Activated CD4-positive, alpha-beta memory T cell treated with anti-CD3 and anti-CD28 coated beads, Interleukin-2, amount 10 ng/mL, durations not matched to agents 7 days and 5 days (primary cell): ENCODE measurements at regions not wholly inside any gene's neighbourhood (a gene's known extent, or its start where the extent isn't known, plus 50 kb on each side); places are given as distances from the start of the nearest gene placed in this dataset.

Source experiments
- CTCF ChIA-PET: fragments of 350-600 bp; sonication (Branson Sonifier 250); formaldehyde crosslinking; loops from one replicate; lab custom pipeline; 2021; ENCODE audit warnings: antibody characterized with exemption, inconsistent platforms; lab: Charles Lee
- POLR2A ChIA-PET: fragments of 350-600 bp; sonication (Branson Sonifier 250); formaldehyde crosslinking; loops from one replicate; lab custom pipeline; 2021; ENCODE audit warnings: antibody characterized with exemption; lab: Charles Lee
- DNase-seq: peaks from one replicate; pipeline ENCODE4 v3.0.0-alpha.2; 2020
- H3K27ac Mint-ChIP-seq: one replicate; pipeline ENCODE4 v1.8.0; 2021; ENCODE audit warnings: mild to moderate bottlenecking, mixed read lengths
- H3K27me3 Mint-ChIP-seq: one replicate; pipeline ENCODE4 v1.8.0; 2021; ENCODE audit warnings: mixed read lengths
- H3K36me3 Mint-ChIP-seq: one replicate; pipeline ENCODE4 v1.8.0; 2021; ENCODE audit warnings: low read depth, mixed read lengths
- H3K4me1 Mint-ChIP-seq: one replicate; pipeline ENCODE4 v1.8.0; 2021; ENCODE audit warnings: mixed read lengths
- H3K4me3 Mint-ChIP-seq: one replicate; pipeline ENCODE4 v1.8.0; 2021; ENCODE audit warnings: mild to moderate bottlenecking, mixed read lengths
- H3K9me3 Mint-ChIP-seq: one replicate; pipeline ENCODE4 v1.8.0; 2021; ENCODE audit warnings: mixed read lengths

DNA sequence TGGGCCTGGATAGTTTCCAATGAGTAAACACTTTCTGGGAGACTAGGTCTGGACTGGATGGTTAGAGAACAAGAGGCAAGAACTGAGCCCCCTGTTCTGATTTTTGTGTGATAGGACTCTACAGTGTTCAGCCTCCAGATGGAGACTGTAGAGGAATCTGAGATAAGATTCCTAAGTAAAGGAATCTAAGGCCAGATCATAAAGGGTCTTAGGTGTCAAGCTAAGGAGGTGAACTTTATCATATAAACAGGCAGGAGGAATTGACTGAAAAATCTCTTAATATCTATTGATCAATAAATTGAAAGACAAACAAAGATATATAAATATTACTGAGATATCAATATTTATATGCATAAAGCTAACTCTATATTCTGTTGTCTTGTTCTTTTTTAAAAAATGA is 449.1 kb upstream of the DAB1 start:
- Mint-ChIP-seq H3K4me1 (no peaks in the 10 kb centered on the region), H3K27ac (no peak overlapping the region), H3K4me3 (no peak overlapping the region), H3K27me3 (no peaks in the 10 kb centered on the region), H3K9me3 (no peaks in the 10 kb centered on the region), H3K36me3 (no peaks in the 10 kb centered on the region)
- no peak for DNase-seq
- POLR2A ChIA-PET: no interaction called here
- CTCF ChIA-PET: no interaction called here

GRCh38 chr1:57868908-57869307 is 445.0 kb upstream of the DAB1 start:
- Mint-ChIP-seq H3K36me3 (no peaks in the 10 kb centered on the region), H3K9me3 (no peaks in the 10 kb centered on the region), H3K27ac (no peak overlapping the region), H3K4me3 (no peak overlapping the region), H3K4me1 (no peaks in the 10 kb centered on the region), H3K27me3 (no peaks in the 10 kb centered on the region)
- CTCF ChIA-PET: no interaction called here
- DNase-seq: no peak
- POLR2A ChIA-PET: no interaction called here

GRCh38 chr1:57868239-57868638 is 444.4 kb upstream of the DAB1 start:
- Mint-ChIP-seq H3K36me3 (no peaks in the 10 kb centered on the region), H3K9me3 (no peaks in the 10 kb centered on the region), H3K4me3 (no peak overlapping the region), H3K27me3 (no peaks in the 10 kb centered on the region), H3K27ac (no peak overlapping the region), H3K4me1 (no peaks in the 10 kb centered on the region)
- no peak for DNase-seq
- POLR2A ChIA-PET: no interaction called here
- CTCF ChIA-PET: no interaction called here

- H3K36me3 Mint-ChIP-seq: no peaks in the 10 kb centered on the region
Measured at GRCh38 chr1:57866998-57867397, 443.1 kb upstream of the DAB1 start.

GRCh38 chr1:57860931-57861565 is 437.2 kb upstream of the DAB1 start:
- no peak for DNase-seq
- ChIA-PET POLR2A (no interaction called here), CTCF (no interaction called here)
- Mint-ChIP-seq H3K27me3 (no peaks in the 10 kb centered on the region), H3K9me3 (no peaks in the 10 kb centered on the region), H3K4me3 (no peak overlapping the region), H3K4me1 (no peaks in the 10 kb centered on the region), H3K27ac (no peak overlapping the region), H3K36me3 (no peaks in the 10 kb centered on the region)

More at GRCh38 chr1:57866998-57867397, 443.1 kb upstream of the DAB1 start:
- CTCF ChIA-PET: no interaction called here
- Mint-ChIP-seq H3K27me3 (no peaks in the 10 kb centered on the region), H3K27ac (no peak overlapping the region), H3K4me3 (no peak overlapping the region), H3K4me1 (no peaks in the 10 kb centered on the region), H3K9me3 (no peaks in the 10 kb centered on the region)
- DNase-seq: no peak
- POLR2A ChIA-PET: no interaction called here

- H3K27me3 Mint-ChIP-seq: no peaks in the 10 kb centered on the region
- CTCF ChIA-PET: no interaction called here
- H3K36me3 Mint-ChIP-seq: no peaks in the 10 kb centered on the region
Measured at GRCh38 chr1:57860325-57860724, 436.5 kb upstream of the DAB1 start.

GRCh38 chr1:57858740-57859139 is 434.9 kb upstream of the DAB1 start:
- no peaks in the 10 kb centered on the region for H3K36me3 Mint-ChIP-seq
- no peaks in the 10 kb centered on the region for H3K27me3 Mint-ChIP-seq
- CTCF ChIA-PET: no interaction called here
- POLR2A ChIA-PET: no interaction called here
- H3K4me1 Mint-ChIP-seq: no peaks in the 10 kb centered on the region
- no peak for DNase-seq
- no peaks in the 10 kb centered on the region for H3K9me3 Mint-ChIP-seq
- no peak overlapping the region for H3K27ac Mint-ChIP-seq
- no peak overlapping the region for H3K4me3 Mint-ChIP-seq

More at GRCh38 chr1:57860325-57860724, 436.5 kb upstream of the DAB1 start:
- no peak for DNase-seq
- no peaks in the 10 kb centered on the region for H3K9me3 Mint-ChIP-seq
- H3K27ac Mint-ChIP-seq: no peak overlapping the region
- H3K4me1 Mint-ChIP-seq: no peaks in the 10 kb centered on the region
- no peak overlapping the region for H3K4me3 Mint-ChIP-seq
- POLR2A ChIA-PET: no interaction called here

GRCh38 chr1:57857809-57858208 is 433.9 kb upstream of the DAB1 start:
- ChIA-PET POLR2A (no interaction called here), CTCF (no interaction called here)
- no peak for DNase-seq
- no peaks in the 10 kb centered on the region for H3K9me3 Mint-ChIP-seq
- H3K27ac Mint-ChIP-seq: no peak overlapping the region
- no peaks in the 10 kb centered on the region for H3K27me3 Mint-ChIP-seq
- H3K4me3 Mint-ChIP-seq: no peak overlapping the region
- no peaks in the 10 kb centered on the region for H3K4me1 Mint-ChIP-seq
- no peaks in the 10 kb centered on the region for H3K36me3 Mint-ChIP-seq

GRCh38 chr1:57854436-57854835 is 430.6 kb upstream of the DAB1 start:
- POLR2A ChIA-PET: no interaction called here
- Mint-ChIP-seq H3K36me3 (no peaks in the 10 kb centered on the region), H3K4me3 (no peak overlapping the region), H3K27me3 (no peaks in the 10 kb centered on the region), H3K27ac (no peak overlapping the region), H3K9me3 (no peaks in the 10 kb centered on the region), H3K4me1 (no peaks in the 10 kb centered on the region)
- DNase-seq: no peak
- CTCF ChIA-PET: no interaction called here

- CTCF ChIA-PET: no interaction called here
- H3K9me3 Mint-ChIP-seq: no peaks in the 10 kb centered on the region
- no peak for DNase-seq
- H3K4me3 Mint-ChIP-seq: no peak overlapping the region
- H3K4me1 Mint-ChIP-seq: no peaks in the 10 kb centered on the region
- no peaks in the 10 kb centered on the region for H3K27me3 Mint-ChIP-seq
- POLR2A ChIA-PET: no interaction called here
- no peaks in the 10 kb centered on the region for H3K36me3 Mint-ChIP-seq
- no peak overlapping the region for H3K27ac Mint-ChIP-seq
Measured at GRCh38 chr1:57850176-57850940, 426.5 kb upstream of the DAB1 start.

GRCh38 chr1:57848406-57848805 is 424.5 kb upstream of the DAB1 start:
- no peak for DNase-seq
- ChIA-PET POLR2A (no interaction called here), CTCF (no interaction called here)
- Mint-ChIP-seq H3K27me3 (no peaks in the 10 kb centered on the region), H3K36me3 (no peaks in the 10 kb centered on the region), H3K4me1 (no peaks in the 10 kb centered on the region), H3K27ac (no peak overlapping the region), H3K4me3 (no peak overlapping the region), H3K9me3 (peaks cover 3% of the 10 kb centered on the region)

DNA sequence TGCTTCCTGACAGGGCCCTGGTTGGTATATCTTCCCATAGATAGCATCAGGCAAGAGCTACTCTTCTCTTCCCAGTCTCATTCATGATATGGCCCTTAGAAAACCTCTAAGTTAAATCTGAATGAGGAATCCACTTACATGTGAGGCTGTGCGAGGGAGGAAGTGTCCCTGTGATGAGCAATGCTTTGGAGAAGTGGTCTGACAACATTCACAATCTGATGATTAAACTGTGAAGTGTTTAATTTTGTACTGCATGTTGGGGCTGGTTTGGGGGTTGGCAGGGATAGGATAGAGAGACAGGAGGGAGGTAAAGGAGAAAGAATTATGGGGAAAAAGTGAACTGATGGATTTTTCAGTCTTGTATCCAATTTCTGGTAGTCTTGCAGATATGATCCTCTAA is 421.2 kb upstream of the DAB1 start:
- Mint-ChIP-seq H3K27me3 (no peaks in the 10 kb centered on the region), H3K27ac (no peak overlapping the region), H3K4me1 (no peaks in the 10 kb centered on the region), H3K9me3 (peaks cover 15% of the 10 kb centered on the region), H3K4me3 (no peak overlapping the region), H3K36me3 (no peaks in the 10 kb centered on the region)
- POLR2A ChIA-PET: no interaction called here
- DNase-seq: no peak
- CTCF ChIA-PET: no interaction called here

GRCh38 chr1:57844382-57844980 is 420.6 kb upstream of the DAB1 start:
- CTCF ChIA-PET: no interaction called here

GRCh38 chr1:57843760-57844159 is 419.9 kb upstream of the DAB1 start:
- no peak for DNase-seq
- H3K36me3 Mint-ChIP-seq: no peaks in the 10 kb centered on the region
- no peaks in the 10 kb centered on the region for H3K4me1 Mint-ChIP-seq
- peaks cover 15% of the 10 kb centered on the region for H3K9me3 Mint-ChIP-seq
- ChIA-PET POLR2A (no interaction called here), CTCF (no interaction called here)
- H3K27me3 Mint-ChIP-seq: no peaks in the 10 kb centered on the region
- no peak overlapping the region for H3K27ac Mint-ChIP-seq
- H3K4me3 Mint-ChIP-seq: no peak overlapping the region

More at GRCh38 chr1:57844382-57844980, 420.6 kb upstream of the DAB1 start:
- H3K36me3 Mint-ChIP-seq: no peaks in the 10 kb centered on the region
- H3K4me1 Mint-ChIP-seq: no peaks in the 10 kb centered on the region
- POLR2A ChIA-PET: no interaction called here
- H3K27ac Mint-ChIP-seq: no peak overlapping the region
- H3K27me3 Mint-ChIP-seq: no peaks in the 10 kb centered on the region
- DNase-seq: no peak
- no peak overlapping the region for H3K4me3 Mint-ChIP-seq
- peaks cover 15% of the 10 kb centered on the region for H3K9me3 Mint-ChIP-seq
